Astrocyte of the spinal cord (primary cell): ENCODE measurements at regions not wholly inside any gene's neighbourhood (a gene's known extent, or its start where the extent isn't known, plus 50 kb on each side); places are given as distances from the start of the nearest gene placed in this dataset.
"Not testable (repeated sequence)": the region's sequence is repeated elsewhere in the genome, so short reads cannot be mapped to it uniquely, and the experiment has no call there.

Experiments
- DNase-seq: peaks from one replicate; pipeline ENCODE4 v3.0.0; 2011; ENCODE audit warnings: low read depth, low spot score
- H3K4me3 ChIP-seq: 2 replicates; pipeline ENCODE4 v1.5.1; 2011; ENCODE audit warnings: low read depth, mild to moderate bottlenecking, low read length, moderate library complexity
- in situ Hi-C: cut with HindIII; loops from 2 replicates; pipeline ENCODE4 v1.10.0; 2017; ENCODE audit warnings: low sequenced_read_pairs
- TF ChIP-seq, protein P1 (sequence below): IDR thresholded peaks from 2 replicates; pipeline ENCODE4 v1.5.1; 2012; ENCODE audit warnings: low read depth, mild to moderate bottlenecking, low read length, inconsistent platforms

DNA sequence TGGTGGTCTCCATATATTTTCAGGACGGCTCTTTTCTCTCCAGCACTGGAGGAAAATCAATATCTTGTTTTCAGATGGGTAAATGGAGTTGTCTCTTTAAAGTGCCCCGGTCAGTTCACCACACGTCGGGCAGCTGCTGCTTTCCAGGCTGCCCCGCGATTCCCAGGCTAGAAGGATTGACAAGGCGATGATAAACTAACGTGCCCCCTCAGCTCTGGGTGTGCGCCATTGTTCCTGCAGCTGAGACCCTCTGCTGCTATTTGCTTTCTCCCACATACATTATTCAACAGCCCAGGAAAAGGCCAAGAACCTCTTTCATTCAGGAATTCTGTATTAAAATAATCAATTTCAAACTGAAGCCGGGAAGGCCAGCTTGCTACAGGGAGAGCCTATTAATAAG is 254.5 kb downstream of the SOX3 start:
- TF ChIP-seq, protein P1, sequence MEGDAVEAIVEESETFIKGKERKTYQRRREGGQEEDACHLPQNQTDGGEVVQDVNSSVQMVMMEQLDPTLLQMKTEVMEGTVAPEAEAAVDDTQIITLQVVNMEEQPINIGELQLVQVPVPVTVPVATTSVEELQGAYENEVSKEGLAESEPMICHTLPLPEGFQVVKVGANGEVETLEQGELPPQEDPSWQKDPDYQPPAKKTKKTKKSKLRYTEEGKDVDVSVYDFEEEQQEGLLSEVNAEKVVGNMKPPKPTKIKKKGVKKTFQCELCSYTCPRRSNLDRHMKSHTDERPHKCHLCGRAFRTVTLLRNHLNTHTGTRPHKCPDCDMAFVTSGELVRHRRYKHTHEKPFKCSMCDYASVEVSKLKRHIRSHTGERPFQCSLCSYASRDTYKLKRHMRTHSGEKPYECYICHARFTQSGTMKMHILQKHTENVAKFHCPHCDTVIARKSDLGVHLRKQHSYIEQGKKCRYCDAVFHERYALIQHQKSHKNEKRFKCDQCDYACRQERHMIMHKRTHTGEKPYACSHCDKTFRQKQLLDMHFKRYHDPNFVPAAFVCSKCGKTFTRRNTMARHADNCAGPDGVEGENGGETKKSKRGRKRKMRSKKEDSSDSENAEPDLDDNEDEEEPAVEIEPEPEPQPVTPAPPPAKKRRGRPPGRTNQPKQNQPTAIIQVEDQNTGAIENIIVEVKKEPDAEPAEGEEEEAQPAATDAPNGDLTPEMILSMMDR = no peak
- H3K4me3 ChIP-seq = no peak overlapping the region
- in situ Hi-C loops = no loop called here
- DNase-seq = no peak

DNA sequence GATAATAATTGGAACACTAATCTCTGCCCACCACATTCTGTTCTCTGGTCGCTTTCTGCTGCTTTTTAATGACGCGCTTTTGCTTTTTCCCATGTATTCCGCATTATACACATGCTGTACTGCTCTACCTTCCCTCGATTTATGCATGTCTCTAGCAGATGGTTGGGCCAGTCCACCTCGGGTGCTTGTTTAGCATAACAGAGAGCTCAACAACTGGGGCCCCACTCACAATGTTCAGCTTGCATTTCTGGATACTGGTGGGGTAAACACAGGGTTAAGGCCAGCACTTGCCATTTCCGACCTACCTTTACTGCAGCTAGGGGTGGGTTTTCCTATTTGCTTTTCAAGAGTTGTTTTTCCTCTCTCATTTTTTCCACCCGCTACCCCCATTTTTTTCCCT is 255.8 kb downstream of the SOX3 start:
- in situ Hi-C loops = no loop called here
- DNase-seq = no peak
- TF ChIP-seq, protein P1 = no peak
- no peak overlapping the region for H3K4me3 ChIP-seq

- TF ChIP-seq, protein P1 = no peak
- in situ Hi-C loops = no loop called here
- no peak overlapping the region for H3K4me3 ChIP-seq
- peak; percentile 13 for DNase-seq
Observed at GRCh38 chrX:140229191-140229590, 263.9 kb upstream of the CXorf66 start.

DNA sequence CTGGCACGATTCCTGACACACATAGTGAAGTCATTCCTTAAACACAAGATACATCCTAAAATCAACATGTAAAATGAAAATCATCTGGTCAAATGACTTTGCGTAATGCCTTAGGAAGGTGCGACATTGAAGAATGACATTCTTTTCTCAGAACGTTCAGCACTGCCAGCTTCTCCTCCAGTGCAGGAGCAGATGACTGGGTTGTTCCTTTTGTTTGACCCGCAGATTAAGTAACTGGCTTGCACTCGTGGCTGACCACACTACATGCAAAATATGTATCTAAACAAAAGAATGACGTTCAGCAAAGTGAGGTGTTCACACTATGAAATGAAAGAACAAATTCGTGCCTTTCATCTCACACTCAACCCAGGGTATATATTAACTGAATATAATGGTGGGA is 260.7 kb upstream of the CXorf66 start:
- peak; percentile 43 for DNase-seq
- in situ Hi-C loops, H3K4me3 ChIP-seq: not testable (repeated sequence)

GRCh38 chrX:140215894-140216293 is 250.6 kb upstream of the CXorf66 start:
- H3K4me3 ChIP-seq, in situ Hi-C loops, DNase-seq: not testable (repeated sequence)

- H3K4me3 ChIP-seq, DNase-seq, in situ Hi-C loops: not testable (repeated sequence)
Observed at GRCh38 chrX:140214518-140214917, 249.2 kb upstream of the CXorf66 start.

DNA sequence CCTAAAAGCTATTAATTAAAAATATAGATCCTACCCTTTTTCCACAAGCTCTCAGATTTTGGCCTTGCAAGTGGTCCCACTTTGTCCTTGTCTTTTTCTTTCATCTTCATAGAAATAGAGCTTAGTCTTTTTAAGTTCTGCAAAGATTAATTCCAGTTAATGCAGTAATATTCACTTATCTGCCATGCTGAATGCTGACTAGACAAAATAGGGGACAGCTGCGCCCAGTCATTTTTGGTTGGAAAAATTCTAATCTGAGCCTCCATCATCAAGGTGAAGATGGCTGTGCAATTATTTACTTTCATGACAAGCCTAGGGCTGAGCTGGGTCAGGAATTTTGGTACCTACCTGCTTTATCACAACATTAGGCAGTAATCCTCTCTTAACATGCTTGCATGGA is 241.3 kb upstream of the CXorf66 start:
- TF ChIP-seq, protein P1 = no peak
- no peak overlapping the region for H3K4me3 ChIP-seq
- in situ Hi-C loops = no loop called here
- DNase-seq = no peak

DNA sequence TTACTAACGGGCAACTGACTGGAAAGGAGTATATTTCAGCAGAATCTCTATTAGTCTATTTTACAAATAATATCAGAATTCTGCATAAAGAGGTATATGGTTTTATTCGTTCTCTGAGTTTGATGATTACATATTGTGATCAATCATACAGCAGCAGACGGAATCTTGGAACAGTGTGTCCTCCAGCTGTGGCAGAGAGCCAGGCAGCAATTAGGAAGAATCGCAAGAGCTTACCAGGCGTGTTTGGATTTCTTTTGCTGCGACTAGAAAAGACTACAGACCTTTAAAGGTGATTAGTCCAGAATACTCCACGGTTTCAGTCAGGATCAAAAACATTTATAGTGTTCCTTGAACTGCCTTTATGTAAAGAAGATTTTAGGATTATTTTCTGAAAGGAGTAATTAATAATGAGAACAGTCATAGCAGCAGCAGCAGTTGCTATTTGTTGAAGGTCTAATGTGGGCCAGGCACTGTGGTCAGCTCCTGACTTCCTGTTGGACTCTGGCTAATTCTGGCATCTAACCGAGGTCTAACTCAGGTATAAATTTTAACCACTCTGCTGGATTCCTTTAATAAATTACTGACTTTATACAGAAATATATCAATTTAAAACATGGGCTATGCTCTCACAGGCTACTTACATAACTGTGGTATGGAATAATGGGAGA is 225.3 kb upstream of the CXorf66 start:
- H3K4me3 ChIP-seq = no peak overlapping the region
- in situ Hi-C loops = no loop called here
- TF ChIP-seq, protein P1 = no peak
- peak; percentile 12 for DNase-seq
